Endothelial cell of umbilical vein (primary cell): ENCODE measurements at regions not wholly inside any gene's neighbourhood (a gene's known extent, or its start where the extent isn't known, plus 50 kb on each side); places are given as distances from the start of the nearest gene placed in this dataset.

Source experiments
- BruUV-seq: library from RNA; stranded (reverse); fragments of 400-500 nt; replicated peaks from 2 replicates; lab custom pipeline; 2021; lab: Mats Ljungman, UMichigan
- CTCF ChIA-PET: fragments of 300-600, 350-600 bp; sonication (Branson Sonifier 250); formaldehyde crosslinking; loops from one replicate; lab custom pipeline; 2021; ENCODE audit warnings: antibody characterized with exemption, inconsistent platforms; lab: Charles Lee
- POLR2A ChIA-PET: fragments of 300-600, 350-600 bp; sonication (Branson Sonifier 250); formaldehyde crosslinking; loops from one replicate; lab custom pipeline; 2021; ENCODE audit warnings: antibody characterized with exemption, inconsistent platforms; lab: Charles Lee
- DNase-seq: peaks from one replicate; pipeline ENCODE4 v3.0.0-alpha.2; 2011; ENCODE audit warnings: low read depth, low spot score
- FAIRE-seq: peaks from 2 replicates; lab custom pipeline; 2011; peaks lifted over from hg19 to GRCh38; lab: Jason Lieb, UNC
- H2AFZ ChIP-seq: 2 replicates; pipeline ENCODE4 v1.6.0; 2012; ENCODE audit warnings: low read depth, low read length, control low read depth, inconsistent platforms
- H3K27ac ChIP-seq: 2 replicates; pipeline ENCODE4 v1.5.1; 2011; ENCODE audit warnings: low read depth, mild to moderate bottlenecking, control low read depth, low read length, moderate library complexity; ENCODE audit not compliant: insufficient read depth
- H3K27me3 ChIP-seq, 2 experiments: 2 replicates each; pipeline versions ENCODE4 v1.6.0 to v1.6.1; 2011; ENCODE audit warnings: low read length in 2 of 2, mixed read lengths in 1 of 2; ENCODE audit not compliant: control insufficient read depth in 2 of 2, insufficient read depth in 2 of 2
- H3K36me3 ChIP-seq, 2 experiments: 2 replicates in 1 of 2; 3 replicates in 1 of 2; pipeline ENCODE4 v1.5.1; 2011; ENCODE audit warnings: low read length in 2 of 2, mild to moderate bottlenecking in 1 of 2, moderate library complexity in 1 of 2; ENCODE audit not compliant: control insufficient read depth in 2 of 2, insufficient read depth in 2 of 2; ENCODE audit errors: extremely low read depth in 1 of 2
- H3K4me1 ChIP-seq: 3 replicates; pipeline ENCODE4 v1.5.1; 2011; ENCODE audit warnings: mild to moderate bottlenecking, low read length; ENCODE audit not compliant: control insufficient read depth, insufficient read depth; ENCODE audit errors: extremely low read depth
- H3K4me2 ChIP-seq: 2 replicates; pipeline ENCODE4 v1.6.1; 2011; ENCODE audit warnings: low read length, control low read depth, mixed read lengths; ENCODE audit not compliant: insufficient read depth
- H3K4me3 ChIP-seq, 3 experiments: fragments of 200-600 bp in 1 of 3; sonication (generic), shearing (Covaris generic) in 1 of 3; replicated peaks in 1 of 3; 2 replicates each; pipeline ENCODE4 v1.5.1; 2011 to 2016; ENCODE audit warnings: control low read depth in 3 of 3, low read length in 3 of 3, mild to moderate bottlenecking in 2 of 3, inconsistent platforms in 1 of 3, low read depth in 1 of 3, moderate library complexity in 1 of 3; ENCODE audit not compliant: insufficient read depth in 1 of 3
- H3K79me2 ChIP-seq: 2 replicates; pipeline ENCODE4 v1.6.0; 2012; ENCODE audit warnings: low read length, inconsistent platforms; ENCODE audit not compliant: control insufficient read depth, insufficient read depth
- H3K9ac ChIP-seq: replicated peaks from 2 replicates; pipeline ENCODE3; 2011; ENCODE audit warnings: low read length, control low read depth; ENCODE audit not compliant: insufficient read depth; ENCODE audit errors: extremely low read depth
- H3K9me1 ChIP-seq: replicated peaks from 3 replicates; pipeline ENCODE4 v1.6.0; 2011; ENCODE audit warnings: mild to moderate bottlenecking, low read length; ENCODE audit not compliant: control insufficient read depth, insufficient read depth; ENCODE audit errors: extremely low read depth
- H3K9me3 ChIP-seq: replicated peaks from 2 replicates; pipeline ENCODE4 v1.5.1; 2012; ENCODE audit warnings: low read length, inconsistent platforms; ENCODE audit not compliant: control insufficient read depth, insufficient read depth
- H4K20me1 ChIP-seq: replicated peaks from 2 replicates; pipeline ENCODE3; 2011; ENCODE audit warnings: mild to moderate bottlenecking, low read length; ENCODE audit not compliant: control insufficient read depth, insufficient read depth; ENCODE audit errors: extremely low read depth
- CTCF ChIP-seq, 2 donors: IDR thresholded peaks; 1 replicate in 1 of 2; 2 replicates in 1 of 2; pipeline ENCODE4 v1.5.1; 2011; ENCODE audit warnings: low read length in 2 of 2, mild to moderate bottlenecking in 2 of 2, moderate library complexity in 2 of 2, control low read depth in 1 of 2, inconsistent platforms in 1 of 2, low read depth in 1 of 2; ENCODE audit not compliant: insufficient read depth in 1 of 2; ENCODE audit errors: extremely low read depth in 1 of 2
- EZH2 ChIP-seq: IDR thresholded peaks from 2 replicates; pipeline ENCODE4 v1.6.1; 2012; ENCODE audit warnings: borderline replicate concordance, low read depth, mild to moderate bottlenecking, moderate library complexity, low read length, inconsistent platforms; ENCODE audit not compliant: severe bottlenecking
- FOS ChIP-seq: IDR thresholded peaks from 2 replicates; pipeline ENCODE4 v1.6.1; 2011; ENCODE audit warnings: mild to moderate bottlenecking, low read length, moderate library complexity, borderline replicate concordance; ENCODE audit not compliant: insufficient read depth
- GATA2 ChIP-seq: IDR thresholded peaks from 2 replicates; pipeline ENCODE4 v1.7.0; 2011; ENCODE audit warnings: low read depth, mild to moderate bottlenecking, moderate library complexity, mixed read lengths, low read length; ENCODE audit not compliant: insufficient read length, insufficient read depth
- JUN ChIP-seq: IDR thresholded peaks from 2 replicates; pipeline ENCODE4 v1.6.1; 2011; ENCODE audit warnings: borderline replicate concordance, low read depth; ENCODE audit not compliant: insufficient read length, insufficient read depth
- MYC ChIP-seq: IDR thresholded peaks from one replicate; pipeline ENCODE4 v1.6.1; 2011; ENCODE audit warnings: mild to moderate bottlenecking, low read depth, low read length
- POLR2A ChIP-seq: IDR thresholded peaks from 2 replicates; pipeline ENCODE4 v1.6.1; 2012; ENCODE audit warnings: low read depth, mild to moderate bottlenecking, control low read depth, low read length
- POLR2AphosphoS5 ChIP-seq: IDR thresholded peaks from 2 replicates; pipeline ENCODE4 v1.6.1; 2012; ENCODE audit warnings: low read depth, mild to moderate bottlenecking, control low read depth, low read length, moderate library complexity; ENCODE audit not compliant: insufficient read depth
- dilution Hi-C: fragments of 300-500 bp; cut with MboI; formaldehyde crosslinking; loops from one replicate; pipeline ENCODE4 v1.15.0; 2019; ENCODE audit warnings: low sequenced_read_pairs; ENCODE audit not compliant: extremely low pct_ligation_motif_present
- intact Hi-C: fragments of 100-400 bp; cut with micrococcal nuclease; formaldehyde crosslinking; loops from one replicate; pipeline ENCODE4 v1.10.0; 2022
- TF ChIP-seq, protein P1 (sequence below): IDR thresholded peaks from 2 replicates; pipeline ENCODE4 v1.6.1; 2011; ENCODE audit not compliant: insufficient read depth, insufficient read length

DNA sequence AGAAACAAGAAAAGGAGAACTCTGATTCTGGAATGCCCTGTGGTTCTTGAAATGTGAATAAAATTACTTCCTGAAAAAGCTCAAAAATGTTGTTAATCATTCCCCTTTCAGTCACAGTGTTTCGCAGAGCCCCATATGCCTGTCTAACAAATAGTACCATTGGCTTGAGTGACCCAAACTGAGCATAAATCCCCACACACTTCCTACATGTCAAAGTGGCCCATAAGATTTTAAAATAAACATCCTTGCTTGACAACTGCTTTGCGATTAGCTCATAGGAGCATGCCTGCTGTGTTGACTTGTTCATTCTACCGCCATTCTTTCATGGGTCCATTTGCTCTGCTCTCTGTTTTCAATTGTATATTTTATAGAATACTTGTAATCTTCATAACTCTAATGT is 377.8 kb upstream of the SMIM21 start:
- Histone ChIP-seq H3K27me3 (no peaks in the 10 kb centered on the region), H3K79me2 (no peaks in the 10 kb centered on the region), H3K27ac (no peak overlapping the region), H3K9me1 (no peaks in the 10 kb centered on the region), H2AFZ (no peak overlapping the region), H3K4me3 (no peak overlapping the region), H3K9ac (no peak overlapping the region), H3K4me1 (no peaks in the 10 kb centered on the region), H3K9me3 (peaks cover 8% of the 10 kb centered on the region), H4K20me1 (no peaks in the 10 kb centered on the region), H3K4me2 (no peak overlapping the region), H3K36me3 (no peaks in the 10 kb centered on the region)
- POLR2A ChIA-PET, result no interaction called here
- intact Hi-C loops, result no loop called here
- no TSS peak for BruUV-seq
- FAIRE-seq (no peak), DNase-seq (no peak)
- TF ChIP-seq FOS, result no peak
- no peak for TF ChIP-seq POLR2AphosphoS5
- no peak for TF ChIP-seq CTCF (IDR thresholded peaks at IDR 0.05; ENCODE audit: extremely low read depth in 1 of 2, insufficient read depth in 1 of 2, low read depth in 1 of 2, low read length in 2 of 2)
- TF ChIP-seq POLR2A, result no peak
- no peak for TF ChIP-seq JUN
- no peak for TF ChIP-seq EZH2
- TF ChIP-seq, protein P1, sequence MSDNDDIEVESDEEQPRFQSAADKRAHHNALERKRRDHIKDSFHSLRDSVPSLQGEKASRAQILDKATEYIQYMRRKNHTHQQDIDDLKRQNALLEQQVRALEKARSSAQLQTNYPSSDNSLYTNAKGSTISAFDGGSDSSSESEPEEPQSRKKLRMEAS, result no peak
- no peak for TF ChIP-seq MYC
- TF ChIP-seq GATA2, result no peak
- dilution Hi-C loops, result no loop called here
- CTCF ChIA-PET, result no interaction called here
